Esophagus squamous epithelium (tissue), 5 donors: ENCODE measurements at regions not wholly inside any gene's neighbourhood (a gene's known extent, or its start where the extent isn't known, plus 50 kb on each side); places are given as distances from the start of the nearest gene placed in this dataset.

Experiments
- DNase-seq: peaks from one replicate; lab custom pipeline; 2025; lab: John Stamatoyannopoulos, UW
- H3K27ac ChIP-seq, 4 donors: fragments of 200-600 bp; sonication (generic); one replicate each; pipeline ENCODE4 v1.5.1; 2016 to 2019; ENCODE audit warnings: mild to moderate bottlenecking in 1 of 4
- H3K27me3 ChIP-seq, 4 donors: fragments of 200-600 bp; sonication (generic); 1 replicate in 3 of 4; 2 replicates in 1 of 4; pipeline versions ENCODE4 v1.5.1 to v1.6.0; 2017 to 2021; ENCODE audit warnings: antibody characterized with exemption in 1 of 4
- H3K36me3 ChIP-seq, 3 donors: fragments of 200-600 bp; sonication (generic); one replicate each; pipeline ENCODE4 v1.5.1; 2016 to 2019
- H3K4me1 ChIP-seq, 3 donors: fragments of 200-600 bp; sonication (generic); one replicate each; pipeline ENCODE4 v1.5.1; 2017 to 2019
- H3K4me3 ChIP-seq, 4 donors: fragments of 200-600 bp; sonication (generic); 1 replicate in 3 of 4; 2 replicates in 1 of 4; pipeline ENCODE4 v1.5.1; 2016 to 2019; ENCODE audit warnings: mild to moderate bottlenecking in 2 of 4, moderate library complexity in 1 of 4
- H3K9me3 ChIP-seq, 3 donors: fragments of 200-600 bp; sonication (generic); one replicate each; pipeline ENCODE4 v1.5.1; 2016 to 2019
- CTCF ChIP-seq, 6 experiments: fragments of 450-650 bp in 4 of 6; fragments of 200-600 bp in 2 of 6; sonication (generic) in 2 of 6; IDR thresholded peaks; one replicate each; pipeline ENCODE4 v1.5.1; 2016 to 2019; ENCODE audit warnings: antibody characterized with exemption in 6 of 6, mild to moderate bottlenecking in 4 of 6, moderate library complexity in 4 of 6
- POLR2A ChIP-seq, 4 donors: fragments of 450-650 bp; IDR thresholded peaks; one replicate each; pipeline ENCODE4 v1.6.1; 2017; ENCODE audit warnings: antibody characterized with exemption in 4 of 4, mild to moderate bottlenecking in 4 of 4, moderate library complexity in 3 of 4
- WGBS, 2 donors: methylation state at CpG; one replicate each; pipeline ENCODE4 v1.1.5; 2018; 5-methylcytosine and 5-hydroxymethylcytosine counted together
- intact Hi-C: fragments of 100-400 bp; cut with DNase I; formaldehyde crosslinking; loops from one replicate; pipeline ENCODE4 v1.15.0; 2022
- donor health status: DM: yes; HTN: yes; CAD: no.

DNA sequence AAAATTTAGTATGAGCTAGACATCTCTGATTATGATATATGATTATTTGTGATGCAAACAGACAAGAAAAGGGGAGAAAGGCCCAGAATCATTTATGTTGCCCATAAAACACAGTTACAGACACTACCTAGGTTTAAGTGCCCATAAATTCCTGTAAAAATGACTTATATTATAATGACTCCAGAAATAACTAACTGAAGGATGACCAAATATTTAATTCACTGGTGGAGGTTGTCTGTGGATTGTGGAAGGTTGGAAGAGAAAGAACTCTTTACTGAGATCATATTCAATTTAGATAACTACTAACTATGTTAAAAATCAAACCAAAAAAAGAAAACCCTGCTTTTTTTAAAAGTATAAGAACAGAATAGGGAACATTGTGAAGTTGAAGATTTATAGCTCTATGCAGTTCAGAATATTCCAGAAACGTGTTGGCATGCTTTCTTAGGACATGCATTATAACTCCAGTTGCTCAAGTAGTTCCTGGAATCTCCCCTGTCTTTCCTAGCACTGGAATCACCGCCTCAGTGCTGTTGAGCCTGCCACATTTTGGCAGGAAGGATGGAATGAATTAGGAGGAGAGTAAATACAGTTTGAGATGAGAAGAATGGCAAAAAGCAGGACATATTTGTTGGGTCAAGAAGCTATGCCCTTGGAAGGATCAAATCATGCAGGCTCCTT is 72.0 kb upstream of the PAPPA start:
- no peaks in the 10 kb centered on the region for H3K27me3 ChIP-seq
- intact Hi-C loops: no loop called here
- no peak for DNase-seq
- H3K4me1 ChIP-seq: no peaks in the 10 kb centered on the region
- no peak overlapping the region for H3K27ac ChIP-seq
- 27 to 30% methylated on average over 2 of the region's 2 CpGs for WGBS, 2 donors
- TF ChIP-seq CTCF (IDR thresholded peaks at IDR 0.05) (no peak), POLR2A (IDR thresholded peaks at IDR 0.05) (no peak)
- no peak overlapping the region for H3K4me3 ChIP-seq
- H3K9me3 ChIP-seq: no peaks in the 10 kb centered on the region
- no peaks in the 10 kb centered on the region for H3K36me3 ChIP-seq

- Histone ChIP-seq H3K27me3 (no peaks in the 10 kb centered on the region), H3K4me1 (peaks cover 0 to 14% (median 10%) of the 10 kb centered on the region in 3 donors), H3K27ac (no peak overlapping the region), H3K9me3 (no peaks in the 10 kb centered on the region), H3K4me3 (no peak overlapping the region), H3K36me3 (no peaks in the 10 kb centered on the region)
- no peak for DNase-seq
- 93 to 95% methylated on average over 2 of the region's 2 CpGs for WGBS, 2 donors
- no peak for TF ChIP-seq POLR2A (IDR thresholded peaks at IDR 0.05)
- TF ChIP-seq CTCF (IDR thresholded peaks at IDR 0.05): no peak
- intact Hi-C loops: no loop called here
Measured at GRCh38 chr9:116083837-116084236, 69.8 kb upstream of the PAPPA start.

DNA sequence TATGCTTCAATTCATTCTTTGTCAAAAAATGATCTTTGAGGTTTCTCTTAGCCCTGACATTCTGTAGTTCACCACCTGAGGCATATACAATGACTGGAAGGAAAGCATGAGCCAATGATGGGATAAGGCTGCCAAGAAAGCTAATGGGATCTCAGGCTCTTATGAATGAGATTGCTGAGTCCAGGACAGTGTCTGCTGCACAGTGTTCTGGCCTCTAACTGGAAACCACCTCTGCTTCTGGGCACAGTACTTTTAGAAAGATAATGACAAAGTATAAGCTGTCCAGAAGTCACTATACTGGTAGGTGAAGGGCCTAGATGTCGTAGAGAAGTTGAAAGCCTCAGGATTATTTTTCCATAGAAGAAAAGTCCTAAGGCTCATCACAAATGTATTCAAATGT is 69.1 kb upstream of the PAPPA start:
- no peaks in the 10 kb centered on the region for H3K9me3 ChIP-seq
- WGBS, 2 donors: 12 to 67% methylated on average over 1 of the region's 1 CpG
- TF ChIP-seq POLR2A (IDR thresholded peaks at IDR 0.05) (no peak), CTCF (IDR thresholded peaks at IDR 0.05) (no peak)
- H3K4me1 ChIP-seq: peaks cover 0 to 14% (median 10%) of the 10 kb centered on the region in 3 donors
- no peaks in the 10 kb centered on the region for H3K36me3 ChIP-seq
- H3K27ac ChIP-seq: no peak overlapping the region
- no peak for DNase-seq
- no peak overlapping the region for H3K4me3 ChIP-seq
- H3K27me3 ChIP-seq: no peaks in the 10 kb centered on the region
- intact Hi-C loops: no loop called here

DNA sequence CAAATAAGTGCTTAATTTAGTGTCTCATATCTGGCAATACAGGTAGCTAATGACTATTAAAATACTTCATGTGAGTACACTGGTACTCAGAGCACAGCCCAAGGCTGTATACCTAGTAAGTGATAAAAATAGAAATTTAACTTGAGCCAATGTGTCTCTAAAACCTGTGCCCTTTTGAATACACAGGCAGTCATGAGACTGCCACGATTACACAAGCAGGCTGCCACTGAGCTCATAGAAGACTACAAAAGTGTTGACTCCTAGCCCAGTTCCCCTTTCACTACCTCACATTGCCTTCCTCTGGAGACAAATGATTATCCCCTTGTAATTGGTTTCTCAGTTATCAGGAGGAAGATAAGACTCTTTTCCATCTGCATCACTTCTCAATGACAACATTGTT is 66.3 kb upstream of the PAPPA start:
- WGBS, 2 donors: 17 to 33% methylated on average over 1 of the region's 1 CpG
- peak overlapping the region in 1 of 4 donors; percentile 7 for H3K27ac ChIP-seq

More for the DNA sequence above, 66.3 kb upstream of the PAPPA start:
- H3K4me1 ChIP-seq: peaks cover 0 to 14% (median 10%) of the 10 kb centered on the region in 3 donors
- no peak overlapping the region for H3K4me3 ChIP-seq
- no peak for DNase-seq
- H3K36me3 ChIP-seq: no peaks in the 10 kb centered on the region
- TF ChIP-seq POLR2A (IDR thresholded peaks at IDR 0.05) (no peak), CTCF (IDR thresholded peaks at IDR 0.05) (no peak)
- intact Hi-C loops: no loop called here
- no peaks in the 10 kb centered on the region for H3K9me3 ChIP-seq
- no peaks in the 10 kb centered on the region for H3K27me3 ChIP-seq
